PC-3 (cell line): ENCODE measurements at regions not wholly inside any gene's neighbourhood (a gene's known extent, or its start where the extent isn't known, plus 50 kb on each side); places are given as distances from the start of the nearest gene placed in this dataset.

ENCODE experiments used
- EZH2 ChIP-seq: fragments of 300-600 bp; sonication (generic); IDR thresholded peaks from one replicate; pipeline ENCODE4 v1.6.1; 2017; ENCODE audit warnings: antibody characterized with exemption, mild to moderate bottlenecking, low read length; ENCODE audit not compliant: unreplicated experiment
- EZH2phosphoT487 ChIP-seq: fragments of 300-600 bp; sonication (generic); IDR thresholded peaks from 2 replicates; pipeline ENCODE4 v1.6.1; 2018; ENCODE audit warnings: mild to moderate bottlenecking, antibody characterized with exemption, low read length, borderline replicate concordance

GRCh38 chr3:139764936-139765335, 87.2 kb upstream of the NMNAT3 start:
- no peak for TF ChIP-seq EZH2
- no peak for TF ChIP-seq EZH2phosphoT487
